SU-DHL-6 (cell line): ENCODE measurements at regions not wholly inside any gene's neighbourhood (a gene's known extent, or its start where the extent isn't known, plus 50 kb on each side); places are given as distances from the start of the nearest gene placed in this dataset.

ENCODE experiments used
- EZH2phosphoT487 ChIP-seq: fragments of 200-600 bp; sonication (generic), shearing (Covaris generic); conservative IDR thresholded peaks from 2 replicates; pipeline ENCODE4 v1.6.1; 2018; ENCODE audit warnings: mild to moderate bottlenecking, antibody characterized with exemption, low read length, moderate library complexity, mixed read lengths
- TF ChIP-seq, protein P1 (sequence below): fragments of 200-600 bp; sonication (generic); IDR thresholded peaks from one replicate; pipeline ENCODE4 v1.5.1; 2017; ENCODE audit warnings: antibody characterized with exemption, mild to moderate bottlenecking, low read length, moderate library complexity; ENCODE audit not compliant: insufficient read depth, poor library complexity, severe bottlenecking

- TF ChIP-seq, protein P1, sequence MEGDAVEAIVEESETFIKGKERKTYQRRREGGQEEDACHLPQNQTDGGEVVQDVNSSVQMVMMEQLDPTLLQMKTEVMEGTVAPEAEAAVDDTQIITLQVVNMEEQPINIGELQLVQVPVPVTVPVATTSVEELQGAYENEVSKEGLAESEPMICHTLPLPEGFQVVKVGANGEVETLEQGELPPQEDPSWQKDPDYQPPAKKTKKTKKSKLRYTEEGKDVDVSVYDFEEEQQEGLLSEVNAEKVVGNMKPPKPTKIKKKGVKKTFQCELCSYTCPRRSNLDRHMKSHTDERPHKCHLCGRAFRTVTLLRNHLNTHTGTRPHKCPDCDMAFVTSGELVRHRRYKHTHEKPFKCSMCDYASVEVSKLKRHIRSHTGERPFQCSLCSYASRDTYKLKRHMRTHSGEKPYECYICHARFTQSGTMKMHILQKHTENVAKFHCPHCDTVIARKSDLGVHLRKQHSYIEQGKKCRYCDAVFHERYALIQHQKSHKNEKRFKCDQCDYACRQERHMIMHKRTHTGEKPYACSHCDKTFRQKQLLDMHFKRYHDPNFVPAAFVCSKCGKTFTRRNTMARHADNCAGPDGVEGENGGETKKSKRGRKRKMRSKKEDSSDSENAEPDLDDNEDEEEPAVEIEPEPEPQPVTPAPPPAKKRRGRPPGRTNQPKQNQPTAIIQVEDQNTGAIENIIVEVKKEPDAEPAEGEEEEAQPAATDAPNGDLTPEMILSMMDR: no peak
- TF ChIP-seq EZH2phosphoT487: no peak
Measured at GRCh38 chr21:15236111-15236510, 171.3 kb upstream of the NRIP1 start.
